Dedifferentiated amniotic fluid mesenchymal stem cell (primary cell): ENCODE measurements at regions not wholly inside any gene's neighbourhood (a gene's known extent, or its start where the extent isn't known, plus 50 kb on each side); places are given as distances from the start of the nearest gene placed in this dataset.
"Not testable (repeated sequence)": the region's sequence is repeated elsewhere in the genome, so short reads cannot be mapped to it uniquely, and the experiment has no call there.

Experiments
- DNase-seq: peaks from one replicate; pipeline ENCODE4 v3.0.0-alpha.2; 2016; ENCODE audit errors: extremely low spot score

DNA sequence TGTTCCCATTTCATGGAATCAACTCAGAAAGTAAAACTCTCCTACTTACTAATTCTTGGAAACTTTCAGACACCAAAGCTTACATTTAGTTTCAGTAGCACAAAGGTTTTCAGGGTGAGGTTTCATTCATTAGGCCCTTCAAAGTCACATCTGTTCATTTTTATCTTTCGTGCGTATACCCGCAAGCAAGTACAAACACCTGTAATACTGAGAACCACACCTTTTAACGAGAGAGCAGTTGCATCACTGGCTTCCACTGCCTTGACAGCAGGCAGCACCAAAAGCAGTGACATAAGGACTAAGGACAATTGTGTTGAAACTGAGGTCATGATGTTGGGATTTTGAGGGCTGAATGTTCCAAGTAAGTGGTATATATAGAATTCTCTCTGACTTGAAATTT, 60.5 kb downstream of the GOLGA6L22 start:
- DNase-seq: not testable (repeated sequence)

DNA sequence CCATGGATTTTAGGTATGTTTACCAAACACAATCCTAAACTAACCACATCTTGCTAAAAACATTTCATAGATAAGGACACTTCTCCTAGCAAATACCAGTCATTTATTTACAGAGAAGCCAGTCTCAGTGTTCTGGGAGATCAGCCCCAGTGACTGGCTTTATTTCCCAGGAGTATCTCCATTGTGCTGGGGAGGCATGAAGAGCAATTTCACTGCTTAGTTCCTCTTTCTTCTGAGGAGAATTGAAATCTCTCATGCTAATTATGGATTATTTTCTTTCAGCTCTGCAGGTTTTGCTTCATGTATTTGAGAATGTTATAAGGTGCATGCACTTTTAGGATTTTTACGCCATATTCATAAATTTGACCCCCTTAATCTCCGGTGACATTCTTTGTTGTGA, 67.8 kb downstream of the GOLGA6L22 start:
- DNase-seq: not testable (repeated sequence)

DNA sequence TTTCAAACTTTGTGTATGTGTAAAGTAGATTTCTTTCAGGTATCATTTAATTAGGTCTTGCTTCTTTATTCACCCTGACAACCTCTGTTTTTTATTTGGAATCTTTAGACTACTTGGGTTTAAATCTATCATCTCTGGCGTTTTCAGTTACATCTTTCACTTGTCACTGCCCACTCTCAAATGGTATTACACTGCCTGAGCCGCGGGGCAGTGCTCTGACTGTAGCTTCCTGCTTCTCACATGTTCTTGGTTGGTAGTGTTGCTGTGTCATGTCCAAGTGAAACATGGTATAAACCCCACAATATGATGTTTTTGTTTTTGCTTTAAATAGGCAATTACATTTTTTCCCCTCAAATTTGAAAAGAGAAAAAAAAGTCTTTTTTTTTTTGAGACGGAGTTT, 68.3 kb downstream of the GOLGA6L22 start:
- DNase-seq: not testable (repeated sequence)

DNA sequence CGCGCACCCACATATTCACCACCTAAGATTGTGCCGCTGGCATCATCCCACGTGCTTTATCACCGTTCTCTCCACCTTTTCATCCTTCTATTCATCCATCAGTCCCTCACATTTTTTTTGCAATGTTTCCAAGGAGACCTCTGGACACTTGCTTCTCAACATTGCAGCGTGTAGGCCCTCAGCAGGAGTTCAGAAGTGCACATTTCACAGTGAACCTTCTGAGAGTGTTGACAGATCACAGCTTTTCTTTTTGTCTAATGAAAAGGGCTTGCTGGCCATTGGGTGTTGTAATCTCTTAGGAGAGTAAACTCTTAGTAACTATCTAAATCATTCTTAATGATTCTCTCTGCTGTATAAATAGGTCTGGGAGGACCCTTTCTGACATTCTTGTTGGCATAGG, 70.5 kb downstream of the GOLGA6L22 start:
- not testable (repeated sequence) for DNase-seq

DNA sequence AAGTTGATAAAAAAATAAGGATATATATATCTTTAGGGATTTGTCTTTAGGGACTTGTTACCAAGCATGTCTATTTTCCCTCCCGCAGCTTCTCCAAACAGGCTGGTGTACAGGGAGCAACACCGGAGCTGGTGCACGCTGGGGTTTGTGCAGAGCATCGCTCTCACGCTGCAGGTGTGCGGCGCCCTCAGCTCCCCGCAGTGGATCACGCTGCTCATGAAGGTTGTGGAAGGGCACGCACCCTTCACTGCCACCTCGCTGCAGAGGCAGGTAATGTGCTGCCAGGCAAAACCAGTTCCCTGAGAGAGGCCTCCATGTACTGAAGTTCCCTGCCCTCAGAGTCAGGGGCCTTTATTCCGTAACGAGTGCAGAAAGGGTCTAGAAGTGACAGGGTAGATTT, 101.0 kb downstream of the GOLGA6L22 start:
- DNase-seq: not testable (repeated sequence)

DNA sequence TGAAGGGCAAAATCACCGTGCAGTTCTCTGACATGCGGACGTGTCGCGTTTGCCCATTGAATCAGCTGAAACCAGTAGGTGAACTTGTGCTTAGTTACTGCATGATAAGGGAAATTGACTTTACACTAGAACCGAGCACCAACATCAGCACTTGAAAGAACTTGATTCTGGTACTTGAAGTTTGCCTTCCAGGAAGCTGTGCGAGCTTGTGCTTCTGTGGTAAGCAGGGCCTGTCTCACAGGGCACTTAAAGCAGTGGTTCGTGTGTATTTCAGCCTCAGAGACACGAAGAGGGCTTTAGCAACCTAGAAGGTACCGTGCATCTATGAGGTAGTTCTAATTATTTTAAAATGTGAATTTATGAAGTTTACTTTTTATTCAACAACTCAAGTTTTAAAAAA, 103.0 kb downstream of the GOLGA6L22 start:
- DNase-seq: not testable (repeated sequence)

DNA sequence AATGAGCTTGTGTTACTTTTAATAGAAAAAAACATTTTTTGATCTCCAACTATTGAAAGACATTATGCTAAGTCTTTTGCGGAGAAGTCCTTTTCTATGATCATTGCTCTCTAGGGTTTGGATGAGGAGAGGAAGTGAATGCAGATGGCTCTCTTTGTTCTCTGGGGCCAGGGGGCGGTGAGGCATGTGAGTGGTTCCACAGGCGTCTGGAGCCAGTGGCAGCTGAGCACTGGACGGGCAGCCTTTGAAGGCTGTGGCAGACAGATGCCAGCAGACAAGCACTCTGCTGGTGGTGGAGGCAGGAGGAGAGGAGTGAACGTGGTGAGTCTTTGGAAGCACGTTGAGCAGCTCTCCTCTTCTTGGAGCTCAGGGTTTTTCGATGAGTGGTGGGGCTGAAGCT, 107.8 kb downstream of the GOLGA6L22 start:
- DNase-seq: not testable (repeated sequence)

DNA sequence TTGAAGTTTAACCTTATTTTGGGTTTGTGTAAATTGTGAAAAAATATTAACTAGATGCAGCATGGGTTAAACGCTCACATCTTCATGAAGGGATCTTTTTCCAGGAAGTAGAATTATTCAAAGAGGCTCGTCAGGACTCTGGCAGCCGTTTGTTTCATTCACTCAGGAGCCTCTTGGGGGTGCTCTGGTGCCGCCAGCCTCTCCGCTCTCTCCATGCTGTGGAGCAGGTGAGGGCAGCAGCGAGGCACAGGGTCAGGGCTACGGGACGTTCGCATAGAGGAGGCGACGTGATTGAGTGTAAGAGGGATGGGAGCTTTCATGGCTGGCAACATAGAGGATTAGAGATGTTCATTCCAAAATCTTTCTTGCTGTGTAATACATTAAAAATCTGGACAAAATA, 110.8 kb downstream of the GOLGA6L22 start:
- DNase-seq: not testable (repeated sequence)

DNA sequence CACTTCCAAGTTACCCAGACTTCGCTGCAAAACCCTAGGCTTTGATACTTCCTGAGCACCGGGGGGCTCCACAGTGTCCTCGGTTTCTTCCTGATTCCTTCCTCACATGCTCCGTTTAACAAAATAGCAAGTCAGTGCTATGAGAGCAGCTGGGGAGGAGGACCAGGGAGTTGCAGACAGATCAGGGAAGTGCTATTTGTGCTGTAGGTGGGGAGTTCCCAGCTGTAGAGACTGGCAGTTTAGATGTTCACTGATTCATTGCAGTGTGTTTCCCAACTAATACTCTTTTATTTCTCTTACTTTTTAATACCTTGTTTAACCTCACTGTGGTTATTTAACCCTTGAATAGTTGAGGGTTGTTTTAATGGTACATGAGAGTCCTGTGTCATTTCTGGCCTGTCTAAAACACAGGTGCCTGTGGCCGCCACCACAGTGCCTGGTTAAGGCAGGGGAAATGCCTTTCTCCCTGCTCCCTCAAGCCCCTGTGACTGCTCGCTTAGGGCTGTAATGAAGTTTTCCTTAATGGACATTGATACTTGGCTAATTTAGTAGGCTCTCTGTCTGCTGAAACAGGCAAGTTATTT, 113.5 kb downstream of the GOLGA6L22 start:
- not testable (repeated sequence) for DNase-seq

DNA sequence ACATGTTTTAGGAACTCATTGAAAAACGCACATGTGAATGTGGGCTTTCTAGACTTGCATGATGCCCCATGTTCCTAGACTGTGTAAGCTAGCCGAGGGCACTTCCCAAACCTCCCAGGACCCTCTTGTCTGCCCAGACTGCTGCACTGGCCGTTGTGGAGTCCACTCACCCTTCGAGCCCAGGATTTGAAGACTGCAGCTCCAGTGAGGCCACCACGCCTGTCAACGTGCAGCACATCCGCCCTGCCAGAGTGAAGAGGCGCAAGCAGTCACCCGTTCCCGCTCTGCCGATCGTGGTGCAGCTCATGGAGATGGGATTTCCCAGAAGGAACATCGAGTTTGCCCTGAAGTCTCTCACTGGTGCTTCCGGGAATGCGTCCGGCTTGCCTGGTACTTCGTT, 114.1 kb downstream of the GOLGA6L22 start:
- DNase-seq: not testable (repeated sequence)

DNA sequence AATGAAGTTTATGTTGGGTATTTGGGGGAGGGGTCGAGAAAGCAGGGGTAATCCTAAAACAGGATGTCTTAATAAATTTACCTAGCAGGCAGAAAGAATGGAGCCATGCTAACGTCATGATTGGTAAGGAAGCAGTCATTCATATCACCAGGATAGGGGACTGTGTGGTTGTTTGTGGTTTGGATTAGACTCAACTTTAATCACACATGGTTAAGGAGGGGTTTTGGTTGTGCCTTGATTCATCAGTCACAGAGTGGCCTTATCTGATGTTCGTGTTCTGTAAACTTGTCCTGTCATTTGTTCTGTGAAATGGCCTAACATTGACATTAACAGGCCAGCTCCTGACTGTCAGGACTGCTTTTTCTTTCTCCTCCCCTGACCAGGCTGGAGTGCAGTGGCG, 119.1 kb downstream of the GOLGA6L22 start:
- DNase-seq: not testable (repeated sequence)

DNA sequence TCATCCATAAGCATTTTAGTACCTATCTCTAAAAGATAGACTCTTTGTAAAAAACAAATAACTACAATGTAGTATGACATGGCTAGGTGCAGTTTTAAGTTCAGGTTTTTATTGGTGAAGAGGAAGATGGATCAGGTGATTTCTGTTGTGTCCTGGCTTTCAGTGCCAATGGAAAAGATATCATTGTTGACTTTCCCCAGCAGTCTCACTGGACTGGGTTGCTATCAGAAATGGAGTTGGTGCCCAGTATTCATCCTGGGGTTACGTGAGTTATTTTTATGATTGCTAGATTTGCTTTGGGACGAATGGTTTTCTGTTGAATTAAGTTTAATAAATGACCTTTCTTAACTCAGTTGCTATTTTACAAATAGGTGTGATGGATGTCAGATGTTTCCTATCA, 120.5 kb downstream of the GOLGA6L22 start:
- not testable (repeated sequence) for DNase-seq

DNA sequence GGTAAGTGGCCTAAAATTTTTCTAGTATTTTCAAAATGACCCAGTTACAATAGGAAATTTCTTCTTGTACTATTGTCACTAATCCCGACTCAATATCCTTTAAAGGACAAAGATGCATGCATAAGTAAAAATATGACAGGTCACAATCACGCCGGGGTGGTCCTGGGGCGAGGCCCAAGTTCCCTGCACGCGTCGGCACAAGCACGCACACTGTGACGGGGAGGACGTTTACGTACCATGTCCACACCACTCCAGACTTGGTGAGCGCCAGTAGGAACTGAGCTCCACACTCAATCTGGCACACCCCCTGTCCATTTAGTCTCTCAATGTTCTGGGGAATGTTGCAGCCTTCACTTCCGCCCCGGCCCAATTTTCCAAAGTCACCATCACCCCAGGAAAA, 128.7 kb downstream of the GOLGA6L22 start:
- DNase-seq: not testable (repeated sequence)

DNA sequence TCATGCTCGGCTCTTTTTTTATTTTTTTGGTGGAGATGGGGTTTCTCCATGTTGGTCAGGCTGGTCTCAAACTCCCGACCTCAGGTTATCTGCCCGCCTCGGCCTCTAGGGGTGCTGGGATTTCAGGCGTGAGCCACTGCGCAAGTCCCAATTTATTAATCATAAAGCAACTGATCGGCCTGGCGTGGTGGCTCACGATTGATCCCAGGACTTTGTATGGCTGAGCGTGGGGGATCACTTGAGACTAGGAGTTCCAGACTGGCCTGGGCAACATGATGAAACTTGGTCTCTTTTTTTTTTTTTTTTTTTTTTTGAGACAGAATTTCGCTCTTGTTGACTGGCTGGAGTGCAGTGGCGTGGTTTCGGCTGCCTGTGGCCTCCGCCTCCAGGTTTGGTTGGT, 139.8 kb downstream of the GOLGA6L22 start:
- not testable (repeated sequence) for DNase-seq

DNA sequence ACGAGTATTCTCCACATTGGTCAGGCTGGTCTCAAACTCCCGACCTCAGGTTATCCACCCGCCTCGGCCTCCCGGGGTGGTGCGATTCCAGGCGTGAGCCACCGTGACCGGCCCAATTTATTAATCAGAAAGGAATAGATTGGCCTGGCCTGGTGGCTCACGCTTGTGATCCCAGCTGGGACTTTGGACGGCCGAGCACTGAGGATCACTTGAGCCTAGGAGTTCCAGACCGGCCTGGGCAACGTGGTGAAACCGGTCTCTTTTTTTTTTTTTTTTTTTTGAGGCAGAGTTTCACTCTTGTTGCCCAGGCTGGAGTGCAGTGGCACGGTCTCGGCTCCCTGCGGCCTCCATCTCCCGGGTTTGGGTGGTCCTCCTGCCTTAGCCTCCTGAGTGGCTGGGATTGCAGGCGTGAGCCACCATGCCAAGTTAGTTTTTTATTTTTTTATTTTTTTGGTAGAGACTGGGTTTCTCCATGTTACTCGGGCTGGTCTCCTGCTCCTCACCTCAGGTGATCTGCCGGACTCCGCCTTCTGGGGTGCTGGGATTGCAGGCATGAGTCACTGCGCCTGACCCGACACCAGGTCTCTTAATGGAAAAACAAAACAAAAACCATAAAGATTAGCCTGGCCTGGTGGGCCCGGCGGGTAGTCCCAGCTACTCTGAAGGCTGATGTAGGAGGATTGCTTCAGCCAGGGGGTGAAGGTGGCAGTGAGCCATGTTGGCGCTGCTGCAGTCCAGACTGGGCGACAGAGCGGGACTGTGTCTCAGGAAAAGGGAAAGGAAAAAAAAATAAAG, 141.0 kb downstream of the GOLGA6L22 start:
- DNase-seq: not testable (repeated sequence)

DNA sequence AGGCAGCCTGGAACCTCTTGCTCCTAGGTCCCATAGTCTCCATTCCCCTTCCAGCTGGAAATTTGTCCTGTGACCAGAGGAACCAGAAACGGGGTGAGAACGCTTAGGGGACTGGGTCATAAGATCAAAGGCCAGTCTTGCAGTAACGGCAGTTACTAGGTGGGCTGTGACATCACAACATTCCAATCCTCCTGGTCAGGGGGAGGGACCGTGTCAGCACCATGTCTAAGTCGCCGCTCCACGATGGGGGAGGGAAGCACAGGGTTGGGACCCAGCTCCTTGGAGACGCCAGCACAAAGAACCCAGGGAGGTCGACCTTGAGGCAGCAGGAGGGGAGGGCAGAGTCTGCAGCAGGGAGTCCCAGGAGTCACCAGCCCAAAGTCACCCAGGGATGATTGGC, 158.3 kb downstream of the GOLGA6L22 start:
- DNase-seq: not testable (repeated sequence)

DNA sequence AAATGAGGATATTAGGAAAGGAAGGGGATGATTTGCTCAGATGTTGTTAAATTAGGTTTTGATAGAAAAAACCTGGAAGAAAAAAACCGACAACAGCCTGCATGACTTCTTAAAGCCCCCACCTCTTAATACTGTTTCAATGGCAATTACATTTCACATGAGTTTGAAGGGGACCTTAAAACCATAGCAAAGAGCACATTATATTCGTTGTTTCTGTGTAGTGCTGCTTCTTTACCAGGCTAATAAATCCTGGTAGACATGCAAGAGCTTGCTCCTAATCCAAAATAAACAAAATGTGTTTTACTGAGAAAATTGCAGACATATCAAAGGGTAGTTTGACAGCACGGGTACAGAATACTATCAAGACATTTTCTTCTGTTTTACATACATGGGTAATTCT, 154.7 kb upstream of the NIPA1 start:
- not testable (repeated sequence) for DNase-seq

DNA sequence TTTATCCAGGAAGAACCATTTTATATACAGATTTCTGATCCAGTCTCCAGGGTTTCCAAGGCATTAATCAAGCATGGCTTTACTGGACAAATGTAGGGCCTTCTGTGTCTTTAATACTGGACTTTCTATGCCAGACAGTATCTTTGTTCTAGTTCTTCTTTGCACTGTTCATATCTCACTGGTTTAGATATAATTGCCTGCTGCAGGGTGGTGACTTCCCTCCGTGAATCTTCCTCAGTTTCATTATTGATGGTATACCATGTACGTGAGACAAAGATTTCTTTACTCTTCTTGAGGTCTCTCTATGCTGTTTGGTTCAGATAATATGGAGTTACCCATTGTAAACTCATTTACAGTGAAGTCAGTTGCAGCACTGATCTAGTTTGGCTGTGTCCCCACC, 146.5 kb upstream of the NIPA1 start:
- not testable (repeated sequence) for DNase-seq

DNA sequence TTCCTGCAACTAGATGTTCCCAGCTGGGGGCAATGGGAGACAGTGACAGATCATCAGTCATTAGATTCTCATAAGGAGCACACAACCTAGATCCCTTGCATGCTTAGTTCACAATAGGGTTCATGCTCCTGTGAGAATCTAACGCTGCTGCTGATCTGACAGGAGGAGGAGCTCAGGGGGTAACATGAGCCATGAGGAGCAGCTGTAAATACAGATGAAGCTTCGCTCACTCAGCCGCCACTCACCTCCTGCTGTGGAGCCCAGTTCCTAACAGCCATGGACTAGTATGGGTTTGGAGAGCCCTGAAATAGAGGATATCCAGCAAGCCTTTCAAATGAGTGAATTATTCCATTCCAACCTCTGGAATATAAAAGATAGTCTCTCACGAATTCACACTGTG, 137.0 kb upstream of the NIPA1 start:
- not testable (repeated sequence) for DNase-seq

DNA sequence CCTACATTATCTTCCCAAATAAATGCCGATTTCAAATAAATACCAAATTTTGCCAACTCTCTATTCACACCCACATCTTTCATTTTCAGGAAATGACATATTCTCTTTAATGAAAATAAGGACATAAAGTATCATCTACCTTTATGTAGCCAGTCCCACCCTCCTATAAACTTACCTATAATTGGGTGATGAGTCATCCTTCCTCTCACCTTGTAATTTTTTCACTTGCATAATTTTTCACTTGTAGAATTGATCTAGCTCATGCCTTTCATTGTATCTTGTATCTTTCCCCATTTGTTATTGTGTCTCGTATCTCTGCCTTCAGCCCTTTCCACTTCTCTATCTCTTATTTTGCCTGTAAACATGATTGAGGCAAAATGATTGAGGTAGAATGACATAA, 135.3 kb upstream of the NIPA1 start:
- not testable (repeated sequence) for DNase-seq

DNA sequence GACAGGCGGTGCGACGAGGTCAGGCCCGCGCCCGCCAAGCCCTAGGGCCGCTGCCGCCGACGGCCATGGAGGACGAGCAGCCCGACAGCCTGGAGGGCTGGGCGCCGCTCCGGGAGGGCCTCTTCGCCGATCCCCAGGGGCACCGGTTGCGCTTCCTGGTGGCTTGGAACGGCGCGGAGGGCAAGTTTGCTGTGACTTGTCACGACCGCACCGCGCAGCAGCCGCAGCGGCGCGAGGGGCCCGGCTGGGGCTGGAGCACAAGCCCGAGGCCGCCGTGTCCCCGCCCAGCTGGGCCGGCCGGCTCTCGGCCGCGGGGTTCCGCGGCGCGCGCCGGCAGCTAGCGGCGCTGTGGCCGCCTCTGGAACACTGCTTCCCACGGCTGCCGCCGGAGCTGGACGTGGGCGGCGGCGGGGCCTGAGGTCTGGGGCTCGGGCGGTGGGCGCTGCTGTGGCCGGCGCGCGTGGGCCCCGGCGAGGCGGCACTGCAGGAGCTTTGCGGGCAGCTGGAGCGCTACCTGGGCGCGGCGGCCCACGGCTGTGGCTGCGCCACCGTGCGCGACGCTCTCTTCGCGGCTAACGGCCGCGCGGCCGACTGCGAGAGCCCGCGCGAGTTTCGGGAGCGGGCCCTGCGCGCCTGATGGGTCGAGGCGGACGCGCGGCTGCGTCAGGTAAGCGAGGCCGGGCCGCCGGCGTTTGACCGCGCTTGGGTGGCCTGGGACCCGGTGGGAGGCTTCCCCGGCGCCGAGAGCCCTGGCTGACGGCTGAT, 122.0 kb upstream of the NIPA1 start:
- DNase-seq: not testable (repeated sequence)

DNA sequence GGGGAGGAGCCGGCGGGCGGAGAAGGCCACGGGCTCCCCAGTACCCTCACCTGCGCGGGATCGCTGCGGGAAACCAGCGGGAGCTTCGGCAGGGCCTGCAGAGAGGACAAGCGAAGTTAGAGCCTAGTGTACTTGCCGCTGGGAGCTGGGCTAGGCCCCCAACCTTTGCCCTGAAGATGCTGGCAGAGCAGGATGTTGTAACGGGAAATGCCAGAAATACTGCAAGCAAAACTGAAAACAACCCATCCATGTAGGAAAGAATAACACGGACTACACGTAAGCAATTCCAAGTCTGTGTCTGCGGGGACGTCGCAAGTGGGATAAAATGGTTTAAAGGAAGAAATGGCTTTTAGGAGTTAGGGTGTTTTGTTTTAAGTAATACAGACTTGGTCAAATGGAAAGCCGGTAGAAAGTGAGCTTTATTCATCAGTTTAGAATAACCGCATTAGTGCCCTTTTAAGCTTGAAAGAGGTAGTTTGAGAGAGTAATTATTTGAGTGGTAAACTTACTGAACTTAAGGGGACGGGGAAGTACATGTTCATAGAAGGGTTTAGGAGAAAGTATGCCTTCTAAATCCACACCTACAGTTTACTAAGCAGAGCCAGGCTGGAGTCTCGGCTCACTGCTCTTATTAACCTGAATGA, 121.3 kb upstream of the NIPA1 start:
- peak; percentile 47 for DNase-seq
